ENCODE measurements at regions not wholly inside any gene's neighbourhood (a gene's known extent, or its start where the extent isn't known, plus 50 kb on each side); places are given as distances from the start of the nearest gene placed in this dataset.

- no peak for DNase-seq (ENCODE audit: low read depth)
These were observed 50.8 kb upstream of the KLHL13 start for GRCh38 chrX:118167361-118167760.

- no peak for DNase-seq (ENCODE audit: low read depth)
These were observed 54.7 kb upstream of the KLHL13 start for GRCh38 chrX:118171356-118171755.

DNA sequence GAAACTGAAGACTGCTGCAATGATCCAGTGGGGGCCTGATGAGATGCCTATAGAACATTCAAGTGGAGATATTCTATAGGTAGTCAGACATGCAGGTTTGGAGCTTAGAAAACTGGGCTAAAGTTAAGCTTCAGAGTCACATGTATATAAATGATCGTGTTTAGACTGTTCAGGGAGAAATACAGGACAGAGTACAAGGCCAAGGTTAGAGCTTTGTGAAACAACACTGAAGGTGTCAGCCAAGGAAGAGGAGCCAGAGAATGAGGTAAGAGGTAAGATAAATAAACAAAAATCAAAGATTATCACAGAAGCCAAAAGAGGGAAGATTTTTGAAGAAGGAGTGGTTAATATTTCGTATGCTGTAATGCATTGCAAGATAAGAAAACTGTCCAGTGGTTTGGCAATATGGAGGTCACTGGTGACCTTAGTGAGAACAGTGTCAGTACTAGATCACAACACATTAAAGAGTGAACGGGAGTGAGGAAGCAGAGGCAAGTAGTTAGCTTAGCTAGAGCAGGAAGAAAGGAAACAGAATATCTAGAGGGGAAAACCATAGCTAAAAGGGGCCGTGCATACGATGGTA lies 58.0 kb upstream of the KLHL13 start:
- DNase-seq (ENCODE audit: low read depth) = no peak

DNA sequence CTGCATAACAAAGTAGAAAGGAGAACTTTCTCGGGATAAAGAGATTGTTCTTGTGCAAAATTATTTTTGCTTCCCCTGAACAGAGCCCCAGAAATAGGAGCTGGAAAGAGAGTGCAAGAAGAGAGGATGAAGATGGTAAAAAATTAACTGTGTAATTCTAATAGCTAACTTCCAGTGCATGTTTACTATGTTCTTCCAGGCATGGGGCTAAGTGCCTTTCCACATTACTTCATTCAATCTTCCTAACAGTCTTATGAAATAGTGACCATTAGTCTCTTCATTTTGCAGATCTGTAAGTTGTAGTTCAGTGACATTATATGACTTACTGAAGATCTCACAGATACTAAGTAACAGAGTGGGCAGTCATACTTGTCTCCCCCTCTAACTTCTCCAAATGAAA lies 61.1 kb upstream of the KLHL13 start:
- DNase-seq (ENCODE audit: low read depth) = no peak

GRCh38 chrX:118178450-118178849 lies 61.8 kb upstream of the KLHL13 start:
- DNase-seq (ENCODE audit: low read depth) = no peak

- no peak for DNase-seq (ENCODE audit: low read depth)
These were observed 62.6 kb upstream of the KLHL13 start for GRCh38 chrX:118179161-118179560.

DNA sequence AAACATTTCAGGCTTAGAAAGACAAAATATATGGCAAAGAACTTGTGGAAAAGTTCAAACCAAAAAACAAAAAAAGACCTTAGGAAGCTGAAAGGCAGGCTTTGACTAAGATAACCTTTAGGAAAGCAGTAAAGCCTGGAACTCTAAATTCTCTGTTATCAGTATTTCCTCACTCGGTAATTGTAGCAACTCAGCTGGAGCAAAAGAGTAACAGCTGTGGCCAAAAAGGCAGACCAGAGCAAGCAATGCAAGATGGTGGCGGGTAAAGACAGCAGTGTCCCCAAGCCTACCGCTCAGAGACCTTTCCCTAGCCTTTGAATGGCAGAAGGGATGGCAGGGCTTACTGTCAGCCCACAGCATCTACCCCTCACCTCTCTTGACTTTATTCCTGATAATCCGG lies 63.1 kb upstream of the KLHL13 start:
- DNase-seq (ENCODE audit: low read depth) = no peak

GRCh38 chrX:118181030-118181429 lies 64.4 kb upstream of the KLHL13 start:
- no peak for DNase-seq (ENCODE audit: low read depth)

DNA sequence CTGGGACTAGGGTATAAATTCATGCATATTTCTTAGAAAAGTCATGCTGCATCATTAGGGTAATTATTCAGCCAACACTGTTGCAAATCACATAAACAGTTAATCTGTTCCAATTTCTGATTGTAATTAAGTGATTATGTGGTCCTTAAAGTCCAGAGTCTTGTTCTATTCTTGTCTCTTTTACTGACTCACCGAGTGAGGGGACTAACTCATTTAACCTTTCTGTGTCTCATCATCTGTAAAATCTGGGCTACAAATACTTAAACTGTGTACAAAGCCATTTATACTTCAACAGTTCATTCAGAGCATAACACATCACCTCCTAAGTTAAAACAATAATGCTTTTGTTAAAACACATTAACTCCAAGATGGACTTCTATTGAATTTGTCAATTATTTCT lies 65.4 kb upstream of the KLHL13 start:
- DNase-seq (ENCODE audit: low read depth) = no peak

DNA sequence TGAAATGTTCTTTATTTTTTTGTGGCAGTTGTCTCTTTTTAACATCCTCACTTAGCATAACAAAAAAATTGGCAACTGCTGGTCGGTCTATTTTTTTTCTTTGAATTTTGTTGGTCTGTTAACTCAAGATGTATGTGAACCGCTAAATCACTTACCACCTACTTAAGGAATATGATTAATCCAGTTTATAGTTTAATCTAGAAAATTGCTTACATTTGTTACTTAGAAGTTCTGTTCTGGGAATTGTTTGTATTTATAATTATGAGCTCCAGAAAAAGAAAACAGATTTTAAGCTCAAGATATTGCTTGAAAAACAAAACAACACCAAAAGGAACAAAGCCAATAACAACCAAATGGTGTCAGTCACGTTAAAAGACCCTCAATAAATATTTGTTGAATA lies 66.1 kb upstream of the KLHL13 start:
- DNase-seq (ENCODE audit: low read depth) = no peak

DNA sequence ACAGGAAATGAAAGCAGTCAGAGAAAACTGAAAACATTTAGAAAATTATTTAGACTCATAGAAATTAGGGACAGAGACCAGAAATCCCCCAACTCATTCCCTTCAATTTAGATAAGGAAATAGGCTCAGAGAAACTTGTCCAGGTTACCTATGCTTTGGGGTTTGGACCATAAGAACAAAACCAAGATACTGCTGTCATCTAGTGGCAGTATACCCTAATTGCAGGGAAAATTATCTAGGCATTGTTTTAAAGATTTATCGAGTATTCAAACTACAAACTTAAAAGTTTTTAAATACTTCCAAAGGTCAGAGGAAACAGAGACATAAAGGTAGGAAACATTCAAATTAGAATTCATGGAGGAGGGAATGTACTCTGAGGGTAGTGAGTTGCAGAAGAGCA lies 67.0 kb upstream of the KLHL13 start:
- DNase-seq (ENCODE audit: low read depth) = no peak

DNA sequence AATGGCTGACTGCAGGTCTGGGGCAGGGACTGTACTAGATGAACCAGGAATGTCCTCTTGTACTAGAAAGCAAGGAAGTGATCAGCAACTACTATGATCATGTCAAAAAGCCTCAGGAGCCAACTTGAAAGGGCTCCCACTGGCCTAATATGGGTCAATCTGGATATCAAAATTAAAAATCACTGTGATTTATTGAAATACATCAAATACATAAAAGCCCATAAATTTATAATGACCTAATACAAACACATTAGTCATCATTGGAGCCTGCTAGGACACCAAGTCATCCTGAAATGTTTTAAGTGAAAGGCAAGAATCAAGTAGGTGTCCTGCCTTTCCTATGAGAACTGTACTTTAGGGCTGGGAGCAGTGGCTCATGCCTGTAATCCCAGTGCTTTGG lies 70.5 kb upstream of the KLHL13 start:
- no peak for DNase-seq (ENCODE audit: low read depth)

DNA sequence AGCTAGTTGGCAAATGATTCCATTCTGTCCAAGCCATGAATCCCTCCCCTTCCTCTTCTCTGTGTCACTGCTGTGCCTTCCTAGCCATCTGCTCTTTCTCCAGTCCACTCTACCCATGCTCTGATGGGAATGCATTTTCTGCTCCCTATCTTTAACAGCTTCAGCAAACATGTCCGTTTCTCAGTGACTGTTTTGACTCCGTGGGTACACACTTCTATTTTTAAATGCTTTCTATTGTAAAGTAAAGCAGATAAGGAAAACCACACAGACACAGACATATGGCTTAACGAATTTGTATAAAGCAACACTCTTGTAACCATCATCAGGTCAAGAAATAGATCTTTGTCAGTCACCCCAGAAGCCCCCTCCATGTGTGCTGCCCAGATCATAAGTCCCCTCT lies 72.4 kb upstream of the KLHL13 start:
- DNase-seq (ENCODE audit: low read depth) = no peak

DNA sequence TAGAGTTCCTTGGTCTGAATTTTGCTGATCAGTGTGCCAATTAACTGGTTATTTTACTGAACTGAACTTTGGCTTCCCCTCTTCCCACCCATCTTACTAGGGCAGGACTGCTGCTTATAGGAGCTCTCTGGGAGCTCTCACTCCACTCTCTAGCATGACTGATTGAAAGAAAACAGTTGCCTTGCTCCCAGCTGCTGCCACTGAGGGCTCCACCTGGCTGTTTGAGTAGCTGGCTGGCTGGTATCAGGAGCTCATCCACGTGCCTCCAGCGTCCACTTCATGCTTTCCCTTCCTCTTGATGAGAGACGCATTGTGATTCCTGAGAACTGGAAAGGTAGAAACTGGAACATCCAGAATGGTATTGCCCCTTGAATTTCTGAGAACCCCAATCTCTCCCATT lies 73.0 kb upstream of the KLHL13 start:
- DNase-seq (ENCODE audit: low read depth) = no peak

DNA sequence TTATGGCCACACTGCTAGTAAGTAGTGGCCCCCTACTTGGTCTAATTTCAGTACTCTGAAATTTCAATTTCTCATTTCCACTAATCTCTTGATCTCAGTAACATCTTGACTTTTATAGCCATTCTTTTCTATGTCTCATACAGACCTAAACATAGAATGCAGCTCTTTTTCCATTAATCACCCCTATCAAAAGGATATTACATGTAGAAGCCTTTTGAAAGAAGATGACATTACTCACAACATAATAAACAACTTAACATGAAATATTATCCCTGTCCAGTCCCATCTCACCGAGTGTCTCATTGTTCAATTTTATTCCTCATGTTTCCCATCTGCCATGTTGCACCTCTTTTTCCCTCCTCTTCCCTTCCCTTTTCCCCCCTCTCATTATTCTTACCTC lies 81.1 kb upstream of the KLHL13 start:
- no peak for DNase-seq (ENCODE audit: low read depth)

DNA sequence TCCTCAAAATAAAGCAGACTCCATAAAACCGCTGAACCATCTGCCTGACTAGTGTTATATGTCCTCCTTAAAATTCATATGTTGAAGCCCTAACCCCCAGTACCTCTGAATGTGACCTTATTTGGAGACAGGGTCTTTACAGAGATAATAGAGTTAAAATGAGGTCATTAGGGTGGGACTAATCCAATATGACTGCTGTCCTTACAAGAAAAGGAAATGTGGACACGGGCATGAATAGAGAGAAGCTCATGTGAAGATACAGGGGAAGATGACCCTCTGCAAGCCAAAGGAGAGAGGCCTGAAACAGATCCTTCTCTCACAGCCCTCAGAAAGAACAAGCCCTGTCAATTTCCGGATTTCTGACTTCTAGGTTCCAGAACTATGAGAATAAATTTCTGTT lies 82.0 kb upstream of the KLHL13 start:
- no peak for DNase-seq (ENCODE audit: low read depth)

DNA sequence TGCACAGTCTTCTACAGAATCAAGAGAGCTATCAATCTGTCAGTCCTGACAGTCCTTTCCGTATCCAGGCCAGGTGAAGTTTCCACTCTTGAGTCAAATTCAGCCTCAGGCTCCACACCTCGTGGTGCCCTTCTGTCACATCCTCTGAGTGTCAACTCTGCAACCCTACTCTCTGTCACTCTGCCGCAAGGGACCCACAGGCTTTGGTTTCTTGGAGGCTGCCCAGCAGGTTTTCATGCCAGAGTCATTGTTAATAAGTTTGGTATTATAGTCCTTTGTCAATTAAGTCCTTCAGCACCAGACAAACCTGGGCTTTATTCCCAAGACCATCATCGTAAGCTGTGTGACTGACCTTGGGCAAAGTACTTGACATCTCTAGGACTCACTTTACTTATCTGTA lies 83.4 kb upstream of the KLHL13 start:
- no peak for DNase-seq (ENCODE audit: low read depth)

GRCh38 chrX:118205421-118206395 lies 89.1 kb upstream of the KLHL13 start:
- no peak for DNase-seq (ENCODE audit: low read depth)

- no peak for DNase-seq (ENCODE audit: low read depth)
These were observed 91.3 kb upstream of the KLHL13 start for GRCh38 chrX:118207831-118208453.

- no peak for DNase-seq (ENCODE audit: low read depth)
These were observed 91.9 kb upstream of the KLHL13 start for GRCh38 chrX:118208481-118208880.

DNA sequence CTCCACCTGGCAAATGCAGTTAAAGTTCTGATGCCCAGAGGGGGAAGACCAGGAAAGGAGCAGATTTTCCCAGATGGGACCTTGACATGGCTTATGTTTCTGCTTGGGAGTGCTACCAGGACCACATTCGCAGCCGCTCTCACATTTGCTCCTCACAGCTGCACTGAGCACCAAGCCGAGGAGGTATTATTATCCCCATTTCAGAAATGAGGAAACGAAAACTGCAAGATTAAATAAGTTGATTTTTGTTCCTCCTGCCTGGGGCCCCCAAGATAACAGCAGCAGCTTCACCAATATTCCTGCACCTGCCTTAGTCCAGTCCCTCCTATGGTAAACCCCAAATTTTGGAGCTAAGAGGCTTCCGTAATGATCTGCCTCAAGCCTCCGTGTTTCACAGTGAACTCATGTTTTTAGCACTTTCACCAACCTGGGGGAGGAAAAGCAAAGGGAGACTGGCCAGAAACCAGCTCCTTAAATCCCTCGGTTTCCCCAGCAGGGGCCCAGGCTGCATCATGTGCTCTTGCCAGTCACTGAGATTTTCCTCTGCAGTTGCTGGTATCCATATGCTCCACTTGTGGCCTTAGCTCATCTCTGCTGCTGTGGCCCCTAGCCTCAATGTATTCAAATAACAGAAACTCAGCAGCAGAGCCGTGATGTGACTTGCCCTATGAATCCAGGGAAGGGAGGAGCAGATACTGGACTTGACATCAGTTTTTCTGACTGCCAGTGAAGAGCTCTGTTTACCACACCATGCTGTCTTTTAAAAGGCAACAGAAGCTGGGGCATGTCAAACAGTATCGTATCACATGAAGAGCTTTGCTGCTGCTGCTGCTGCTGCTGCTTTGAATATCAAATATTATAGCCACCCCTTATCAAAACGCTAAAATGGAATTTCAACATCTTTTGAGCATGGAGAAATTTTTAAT lies 95.5 kb upstream of the KLHL13 start:
- DNase-seq (ENCODE audit: low read depth) = no peak

DNA sequence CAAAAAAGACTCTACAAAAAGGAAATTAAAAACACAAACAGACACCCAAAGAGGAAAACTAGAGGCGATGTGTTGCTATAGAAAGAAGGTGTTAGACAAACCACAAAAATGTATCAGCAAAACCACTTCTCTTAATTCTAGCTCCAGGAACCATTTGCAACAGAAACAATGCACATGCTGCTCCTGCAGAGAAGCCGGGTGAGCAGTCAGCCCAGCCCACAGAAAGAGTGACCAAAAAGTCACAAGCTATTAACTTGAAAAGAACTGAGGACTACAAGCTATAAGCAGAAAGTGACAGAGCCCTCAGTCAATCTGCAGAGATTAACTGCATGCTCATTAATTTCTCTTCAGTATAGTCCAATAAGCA lies 96.2 kb upstream of the KLHL13 start:
- DNase-seq (ENCODE audit: low read depth) = no peak
